Activated naive CD8-positive, alpha-beta T cell treated with anti-CD3 and anti-CD28 coated beads, Interleukin-2, amount 10 ng/mL, durations not matched to agents 7 days and 5 days (primary cell): ENCODE measurements at regions not wholly inside any gene's neighbourhood (a gene's known extent, or its start where the extent isn't known, plus 50 kb on each side); places are given as distances from the start of the nearest gene placed in this dataset.

ENCODE experiments used
- ATAC-seq: fragments of 150-1000 bp; cut with Tn5 transposase; one replicate; pipeline ENCODE4 v1.10.0; 2021; ENCODE audit warnings: low read depth, moderate library complexity
- POLR2A ChIA-PET: fragments of 350-600 bp; sonication (Branson Sonifier 250); formaldehyde crosslinking; loops from one replicate; lab custom pipeline; 2021; ENCODE audit warnings: antibody characterized with exemption; lab: Charles Lee
- DNase-seq: peaks from one replicate; pipeline ENCODE4 v3.0.0; 2021
- H3K27ac Mint-ChIP-seq: one replicate; pipeline ENCODE4 v1.8.0; 2022; ENCODE audit warnings: mild to moderate bottlenecking, mixed read lengths
- H3K27me3 Mint-ChIP-seq: one replicate; pipeline ENCODE4 v1.8.0; 2022; ENCODE audit warnings: mild to moderate bottlenecking, moderate library complexity, mixed read lengths
- H3K36me3 Mint-ChIP-seq: one replicate; pipeline ENCODE4 v1.8.0; 2021; ENCODE audit warnings: mild to moderate bottlenecking, mixed read lengths
- H3K4me1 Mint-ChIP-seq: one replicate; pipeline ENCODE4 v1.8.0; 2021; ENCODE audit warnings: mixed read lengths
- H3K4me3 Mint-ChIP-seq: one replicate; pipeline ENCODE4 v1.8.0; 2022; ENCODE audit warnings: mild to moderate bottlenecking, moderate library complexity, mixed read lengths
- H3K9me3 Mint-ChIP-seq: one replicate; pipeline ENCODE4 v1.8.0; 2021; ENCODE audit warnings: mixed read lengths

GRCh38 chr10:128993443-128993842, 473.6 kb upstream of the MGMT start:
- no peak for DNase-seq
- H3K9me3 Mint-ChIP-seq = no peaks in the 10 kb centered on the region
- no peak overlapping the region for H3K4me3 Mint-ChIP-seq
- no peaks in the 10 kb centered on the region for H3K36me3 Mint-ChIP-seq
- H3K27me3 Mint-ChIP-seq = peaks cover 1% of the 10 kb centered on the region
- no peak for ATAC-seq
- no peaks in the 10 kb centered on the region for H3K4me1 Mint-ChIP-seq
- POLR2A ChIA-PET = no interaction called here
- no peak overlapping the region for H3K27ac Mint-ChIP-seq

DNA sequence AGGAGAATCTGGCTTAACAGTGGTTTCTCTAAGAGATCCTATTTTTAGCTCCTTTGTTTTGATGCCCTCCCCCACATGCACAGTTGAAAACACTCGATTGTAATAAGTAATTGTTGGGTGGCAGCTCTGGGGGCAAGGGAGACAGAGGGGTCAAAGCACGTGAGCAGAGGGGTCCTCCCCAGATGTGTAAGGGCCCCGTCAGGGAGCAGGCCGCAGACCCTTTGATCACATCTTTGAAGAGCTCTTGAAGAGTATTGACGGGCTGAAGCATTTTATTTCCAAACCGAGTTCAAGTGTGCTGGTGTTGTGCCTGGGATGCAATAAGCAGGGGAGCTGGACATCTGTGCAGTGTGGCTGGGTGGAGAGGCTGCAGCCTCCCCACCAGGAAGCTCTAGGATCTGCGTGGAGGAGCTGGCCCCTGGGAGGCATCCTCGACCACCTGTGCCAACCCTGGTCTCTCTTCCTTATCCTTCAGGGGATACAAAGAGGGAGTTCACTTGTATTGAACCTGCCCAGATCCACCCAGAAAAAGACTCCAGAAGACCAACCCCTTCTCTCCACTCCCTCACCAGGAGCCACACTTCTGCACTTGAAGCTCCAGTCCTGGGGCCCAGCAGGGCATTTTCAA, 473.0 kb upstream of the MGMT start:
- Mint-ChIP-seq H3K27me3 (peaks cover 1% of the 10 kb centered on the region), H3K4me1 (no peaks in the 10 kb centered on the region), H3K27ac (no peak overlapping the region), H3K36me3 (no peaks in the 10 kb centered on the region), H3K4me3 (no peak overlapping the region), H3K9me3 (no peaks in the 10 kb centered on the region)
- ATAC-seq = no peak
- no peak for DNase-seq
- POLR2A ChIA-PET = no interaction called here

DNA sequence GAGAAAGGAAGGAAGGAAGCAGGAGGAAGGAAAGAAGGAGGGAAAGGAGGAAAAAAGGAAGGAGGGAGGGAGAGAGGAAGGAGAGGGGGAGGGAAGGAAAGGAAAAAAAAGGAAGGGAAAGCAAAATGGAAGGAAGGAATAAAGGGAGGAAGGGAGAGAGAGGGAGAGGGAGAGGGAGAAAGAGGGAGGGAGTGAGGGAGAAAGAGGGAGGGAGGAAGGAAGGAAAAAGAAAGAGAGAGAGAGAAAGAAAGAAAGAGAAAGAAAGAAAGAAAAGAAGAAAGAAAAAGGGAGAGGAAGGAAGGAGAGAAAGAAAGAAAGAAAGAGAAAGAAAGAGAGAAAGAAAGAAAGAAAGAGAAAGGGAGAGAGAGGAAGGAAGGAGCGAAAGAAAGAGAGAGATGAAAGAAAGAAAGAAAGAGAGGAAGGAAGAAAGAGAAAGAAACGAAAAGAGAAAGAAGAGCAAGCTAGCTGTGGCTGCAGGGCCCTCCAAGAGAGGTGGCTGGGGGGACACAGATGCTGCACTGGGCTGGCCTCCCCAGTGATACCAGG, 472.4 kb upstream of the MGMT start:
- Mint-ChIP-seq H3K36me3 (no peaks in the 10 kb centered on the region), H3K4me1 (no peaks in the 10 kb centered on the region), H3K9me3 (no peaks in the 10 kb centered on the region), H3K27me3 (peaks cover 1% of the 10 kb centered on the region), H3K27ac (no peak overlapping the region), H3K4me3 (no peak overlapping the region)
- no peak for ATAC-seq
- POLR2A ChIA-PET = no interaction called here
- DNase-seq = no peak

DNA sequence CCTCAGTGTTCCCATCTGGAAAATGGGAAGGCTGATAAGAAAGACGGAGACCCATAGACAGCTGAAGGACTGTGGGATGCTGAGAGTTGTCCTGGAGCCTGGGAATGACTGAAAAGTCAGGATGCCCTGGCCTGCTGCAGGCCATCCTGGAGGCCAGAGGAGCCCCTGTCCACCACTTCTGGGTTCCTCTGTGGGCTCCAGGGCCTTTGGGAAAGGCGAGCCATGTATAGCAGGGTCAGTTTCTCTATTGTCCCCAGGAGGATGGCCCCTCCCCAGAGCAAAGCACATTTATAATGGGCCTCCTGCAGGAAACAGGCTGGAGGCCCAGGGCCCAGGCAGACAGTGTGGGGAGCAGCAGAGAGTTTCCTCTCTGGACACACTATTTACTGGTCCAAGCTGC, 471.4 kb upstream of the MGMT start:
- DNase-seq (no peak), ATAC-seq (no peak)
- Mint-ChIP-seq H3K9me3 (no peaks in the 10 kb centered on the region), H3K27ac (no peak overlapping the region), H3K36me3 (no peaks in the 10 kb centered on the region), H3K27me3 (peaks cover 1% of the 10 kb centered on the region), H3K4me3 (no peak overlapping the region), H3K4me1 (no peaks in the 10 kb centered on the region)
- POLR2A ChIA-PET = no interaction called here

DNA sequence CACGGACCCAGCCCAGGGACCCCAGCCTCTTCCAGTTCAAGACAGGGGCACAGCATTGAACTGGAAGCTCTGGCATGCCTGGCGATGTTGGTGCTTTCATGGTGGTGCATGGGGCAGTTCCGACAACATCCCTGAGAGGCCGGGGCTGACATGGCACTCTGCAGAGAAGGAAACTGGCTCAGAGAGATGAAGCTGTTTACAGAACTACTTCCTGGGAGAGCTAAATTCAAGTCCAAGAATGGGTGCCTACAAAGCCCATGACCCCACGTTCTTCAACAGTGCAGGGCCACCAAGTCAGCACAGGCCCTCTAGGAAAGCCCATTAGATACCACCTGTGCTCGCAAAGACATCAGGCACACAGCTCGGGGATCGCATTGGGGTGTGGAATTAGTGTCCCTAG, 470.9 kb upstream of the MGMT start:
- no peak for DNase-seq

DNA sequence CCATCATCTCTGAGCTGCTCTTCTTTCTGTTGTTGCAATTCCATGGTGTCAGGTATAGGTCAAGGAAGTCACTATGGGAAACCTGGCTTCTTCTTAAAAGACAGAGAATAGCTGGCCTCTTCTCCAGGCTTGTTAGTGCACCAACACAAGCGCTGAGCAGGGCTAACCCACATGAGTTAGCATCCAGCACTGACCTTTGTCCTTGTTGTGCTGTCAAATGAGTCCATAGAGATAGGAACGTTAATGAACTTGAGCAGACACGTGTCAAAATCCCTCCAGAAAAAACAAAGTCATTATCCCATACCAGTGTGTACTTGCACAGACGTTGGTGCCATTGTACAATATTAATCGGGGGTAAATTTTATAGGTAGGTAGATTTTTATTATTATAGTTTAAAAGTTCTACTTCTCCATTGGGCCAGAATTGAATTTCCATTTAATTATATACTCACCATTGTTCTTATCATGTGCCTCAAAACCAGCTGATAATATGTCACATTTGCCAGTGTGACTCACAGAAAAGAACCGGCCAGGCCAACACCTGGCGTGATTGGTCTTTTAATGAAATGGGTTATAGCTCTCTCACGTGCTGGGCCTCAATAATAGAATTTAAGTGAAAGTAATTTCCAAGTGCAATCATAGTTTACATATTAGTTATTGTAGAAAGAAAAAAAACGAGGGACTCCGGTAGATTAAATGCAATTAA, 468.8 kb upstream of the MGMT start:
- Mint-ChIP-seq H3K4me1 (no peaks in the 10 kb centered on the region), H3K27ac (no peak overlapping the region), H3K27me3 (peaks cover 1% of the 10 kb centered on the region), H3K9me3 (no peaks in the 10 kb centered on the region), H3K4me3 (no peak overlapping the region), H3K36me3 (no peaks in the 10 kb centered on the region)
- DNase-seq = no peak
- POLR2A ChIA-PET = no interaction called here
- no peak for ATAC-seq

More for the DNA sequence above, 470.9 kb upstream of the MGMT start:
- Mint-ChIP-seq H3K4me3 (no peak overlapping the region), H3K4me1 (no peaks in the 10 kb centered on the region), H3K27me3 (peaks cover 1% of the 10 kb centered on the region), H3K36me3 (no peaks in the 10 kb centered on the region), H3K27ac (no peak overlapping the region), H3K9me3 (no peaks in the 10 kb centered on the region)
- POLR2A ChIA-PET = no interaction called here
- no peak for ATAC-seq

DNA sequence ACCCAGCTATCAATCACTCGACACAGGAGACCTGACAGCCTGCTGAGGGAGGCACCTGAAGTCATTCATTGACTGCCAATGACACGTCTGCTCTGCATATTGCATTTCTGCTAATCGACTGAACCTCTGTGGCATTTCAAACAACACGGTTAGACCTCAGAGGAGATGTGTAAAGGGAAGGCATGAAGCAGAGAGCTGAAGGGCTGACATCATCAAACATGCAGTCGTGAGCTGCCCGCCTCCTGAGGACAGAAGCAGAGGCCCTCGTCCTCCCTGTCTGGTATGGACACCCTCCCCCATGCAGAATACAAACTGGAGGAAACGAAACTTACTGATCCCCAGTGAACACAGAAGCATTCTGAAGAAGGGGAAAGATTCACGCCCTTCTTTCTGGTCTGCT, 462.6 kb upstream of the MGMT start:
- peaks cover 12% of the 10 kb centered on the region for H3K27me3 Mint-ChIP-seq
- H3K4me3 Mint-ChIP-seq = no peak overlapping the region
- ATAC-seq (no peak), DNase-seq (no peak)
- no peak overlapping the region for H3K27ac Mint-ChIP-seq
- H3K9me3 Mint-ChIP-seq = no peaks in the 10 kb centered on the region
- H3K36me3 Mint-ChIP-seq = no peaks in the 10 kb centered on the region
- POLR2A ChIA-PET = no interaction called here
- H3K4me1 Mint-ChIP-seq = no peaks in the 10 kb centered on the region

DNA sequence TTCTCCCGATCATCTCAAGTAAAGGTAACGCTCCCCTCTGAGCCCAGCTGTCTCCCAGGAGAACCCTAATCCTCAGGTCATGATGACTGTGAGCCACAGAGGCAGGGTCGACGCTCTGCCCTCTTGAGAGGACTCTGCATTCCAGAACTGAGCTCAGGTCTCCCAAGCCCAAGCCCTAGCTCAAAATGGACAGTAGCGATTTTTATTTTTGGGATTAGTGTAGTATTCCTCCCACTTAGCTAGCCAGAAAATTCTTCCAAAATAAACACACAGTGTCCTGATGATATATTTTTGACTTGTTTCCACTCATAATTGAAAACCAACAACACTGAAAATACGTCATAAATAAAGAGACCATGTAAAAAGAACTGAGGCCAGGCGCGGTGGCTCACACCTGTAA, 462.0 kb upstream of the MGMT start:
- H3K4me1 Mint-ChIP-seq = no peaks in the 10 kb centered on the region
- POLR2A ChIA-PET = no interaction called here
- H3K27me3 Mint-ChIP-seq = peaks cover 12% of the 10 kb centered on the region
- H3K4me3 Mint-ChIP-seq = no peak overlapping the region
- H3K36me3 Mint-ChIP-seq = no peaks in the 10 kb centered on the region
- H3K27ac Mint-ChIP-seq = no peak overlapping the region
- H3K9me3 Mint-ChIP-seq = no peaks in the 10 kb centered on the region
- DNase-seq (no peak), ATAC-seq (no peak)

DNA sequence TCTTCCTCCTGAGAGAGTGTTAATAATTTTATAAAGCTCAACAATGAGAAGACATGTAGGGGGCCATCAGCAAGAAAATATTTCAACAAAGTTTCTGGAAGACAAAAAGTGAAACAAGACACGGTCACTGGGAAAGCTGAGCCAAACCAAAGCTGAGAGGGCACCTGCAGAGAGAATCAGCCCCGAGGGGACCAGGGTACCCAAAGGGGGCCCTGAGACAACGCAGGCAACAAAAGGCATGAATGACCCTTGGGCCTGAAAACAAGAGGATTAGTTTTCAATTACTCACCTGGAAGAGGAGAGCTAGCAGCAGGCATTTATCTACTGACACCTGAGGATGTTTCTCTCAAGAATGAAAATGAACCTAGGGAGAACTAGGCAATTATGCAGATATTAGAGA, 461.2 kb upstream of the MGMT start:
- POLR2A ChIA-PET = no interaction called here
- H3K9me3 Mint-ChIP-seq = no peaks in the 10 kb centered on the region
- H3K27ac Mint-ChIP-seq = no peak overlapping the region
- no peaks in the 10 kb centered on the region for H3K4me1 Mint-ChIP-seq
- DNase-seq (no peak), ATAC-seq (no peak)
- H3K36me3 Mint-ChIP-seq = no peaks in the 10 kb centered on the region
- no peak overlapping the region for H3K4me3 Mint-ChIP-seq
- peaks cover 12% of the 10 kb centered on the region for H3K27me3 Mint-ChIP-seq

DNA sequence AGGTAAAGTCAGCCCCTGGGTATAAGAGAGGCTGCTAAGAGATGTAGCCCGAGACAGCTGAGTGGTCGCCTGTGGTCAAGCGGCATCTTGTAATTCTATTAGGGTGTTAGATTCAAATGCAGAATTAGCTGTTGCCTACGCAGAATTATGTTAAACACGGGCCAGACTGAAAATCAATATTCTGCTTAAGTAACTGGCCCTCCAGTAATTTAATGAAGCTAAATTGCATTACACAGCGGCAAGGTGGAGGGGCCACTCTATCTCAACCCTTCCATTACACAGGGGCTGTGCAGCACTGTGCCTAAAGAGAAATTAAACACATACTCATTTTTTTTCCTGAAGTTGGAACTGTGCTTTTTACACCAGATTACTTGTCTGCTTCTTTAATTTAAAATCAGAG, 448.5 kb upstream of the MGMT start:
- Mint-ChIP-seq H3K27ac (no peak overlapping the region), H3K9me3 (no peaks in the 10 kb centered on the region), H3K27me3 (no peaks in the 10 kb centered on the region), H3K4me1 (no peaks in the 10 kb centered on the region), H3K4me3 (no peak overlapping the region), H3K36me3 (no peaks in the 10 kb centered on the region)
- POLR2A ChIA-PET = no interaction called here
- DNase-seq (no peak), ATAC-seq (no peak)

DNA sequence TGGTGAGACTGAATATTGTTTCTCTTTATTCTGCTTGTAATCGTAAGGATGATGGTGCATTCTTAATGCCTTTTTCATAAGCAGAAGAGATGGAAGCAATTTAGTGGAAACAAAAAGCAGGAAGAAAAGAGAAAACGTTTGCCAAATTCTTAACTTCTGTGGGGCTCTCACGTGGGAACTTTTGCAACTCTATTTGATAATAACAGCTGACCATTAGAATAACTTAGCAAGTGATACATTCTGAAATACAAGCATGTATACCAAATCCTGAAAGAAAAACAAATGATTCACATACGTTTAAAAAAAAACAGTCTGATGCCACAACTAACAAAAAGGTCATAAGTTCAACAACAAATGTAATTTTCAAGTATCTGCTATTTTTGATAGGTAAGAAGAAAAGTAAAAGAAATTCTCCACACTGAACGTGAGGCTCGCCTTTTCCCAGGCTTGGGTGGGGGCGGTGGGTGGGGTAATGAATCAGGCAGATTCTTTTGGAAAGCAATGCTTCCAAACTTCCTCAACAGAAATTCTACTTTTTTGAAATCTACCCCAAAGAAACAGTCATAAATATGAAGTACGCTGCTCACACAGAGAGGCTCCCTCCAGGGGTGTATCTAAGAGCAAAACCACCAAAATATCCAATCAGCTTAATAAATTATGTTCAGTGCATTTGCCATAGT, 446.2 kb upstream of the MGMT start:
- Mint-ChIP-seq H3K27me3 (no peaks in the 10 kb centered on the region), H3K36me3 (no peaks in the 10 kb centered on the region), H3K4me3 (no peak overlapping the region), H3K9me3 (no peaks in the 10 kb centered on the region), H3K4me1 (no peaks in the 10 kb centered on the region), H3K27ac (no peak overlapping the region)
- DNase-seq (no peak), ATAC-seq (no peak)
- POLR2A ChIA-PET = no interaction called here

DNA sequence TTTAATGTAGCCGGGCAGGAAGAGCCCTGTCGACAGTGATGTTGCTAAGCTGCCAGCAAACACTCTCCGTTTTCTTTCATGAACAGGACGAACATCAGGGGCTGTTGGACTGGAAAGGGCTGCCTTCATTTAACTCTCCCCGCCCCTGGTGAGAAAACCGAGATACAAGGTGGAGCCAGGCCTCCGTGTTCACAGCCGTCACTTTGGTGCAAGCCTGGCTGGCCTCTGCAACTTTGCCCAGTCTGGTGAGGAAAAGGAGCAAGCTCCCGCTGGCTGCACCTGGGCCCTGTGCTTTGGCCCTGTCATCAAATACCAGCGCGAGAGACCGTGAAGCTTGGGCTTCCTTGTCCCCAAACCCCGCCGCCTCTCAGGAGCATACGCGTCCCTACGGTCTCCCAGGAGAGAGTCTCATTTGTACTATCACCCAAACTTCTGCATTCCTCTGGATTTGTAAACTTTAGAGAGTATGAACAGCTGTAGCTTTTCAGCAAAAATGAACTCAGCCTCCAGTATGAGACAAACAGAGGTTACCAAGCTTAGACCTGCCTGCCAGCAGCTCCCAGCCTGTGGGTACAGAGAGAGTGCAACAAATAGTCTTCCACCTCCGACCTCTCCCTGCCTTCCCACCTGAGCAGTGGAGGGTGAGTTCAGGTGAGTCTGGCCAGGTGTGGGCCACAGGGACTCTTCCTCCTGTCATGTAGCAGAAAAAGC, 445.3 kb upstream of the MGMT start:
- ATAC-seq (no peak), DNase-seq (no peak)
- Mint-ChIP-seq H3K27me3 (no peaks in the 10 kb centered on the region), H3K4me1 (no peaks in the 10 kb centered on the region), H3K27ac (no peak overlapping the region), H3K36me3 (no peaks in the 10 kb centered on the region), H3K9me3 (no peaks in the 10 kb centered on the region), H3K4me3 (no peak overlapping the region)
- POLR2A ChIA-PET = no interaction called here

DNA sequence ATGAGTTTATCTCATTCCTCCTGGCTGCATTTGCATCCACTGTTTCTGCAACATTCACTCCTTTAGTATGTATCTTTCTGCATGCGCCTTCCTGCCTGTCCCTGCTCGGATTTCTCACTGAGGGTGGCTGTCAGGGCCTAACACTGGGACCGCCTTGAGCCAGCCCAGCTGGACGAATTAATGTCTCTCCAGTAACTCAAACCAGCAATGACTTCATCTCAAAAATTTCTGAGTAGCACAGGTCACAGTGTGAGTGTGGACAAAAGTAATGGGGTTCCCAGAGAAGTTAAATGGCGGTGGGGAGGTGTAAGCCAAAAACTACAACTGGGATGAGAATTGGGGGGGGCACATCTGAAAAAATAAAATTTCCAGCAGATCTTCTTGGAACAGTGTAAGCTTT, 444.0 kb upstream of the MGMT start:
- Mint-ChIP-seq H3K4me3 (no peak overlapping the region), H3K9me3 (no peaks in the 10 kb centered on the region), H3K4me1 (no peaks in the 10 kb centered on the region), H3K36me3 (no peaks in the 10 kb centered on the region), H3K27ac (no peak overlapping the region), H3K27me3 (peaks cover under 1% of the 10 kb centered on the region)
- ATAC-seq (no peak), DNase-seq (no peak)
- POLR2A ChIA-PET = interaction anchor here (0.6 kb wide), 1 partner anchor 1126 kb away, joined by 5 read pairs; no protein-coding TSS in a partner anchor
